Endometrium (tissue), 2 donors: ENCODE measurements at regions not wholly inside any gene's neighbourhood (a gene's known extent, or its start where the extent isn't known, plus 50 kb on each side); places are given as distances from the start of the nearest gene placed in this dataset.

Experiments used
- FAIRE-seq: peaks from 2 replicates; lab custom pipeline; 2012; peaks lifted over from hg19 to GRCh38; lab: Jason Lieb, UNC
- donor health status: control.
- donor health status: control.

- no peak for FAIRE-seq
Observed at GRCh38 chr6:168773788-168774187, 332.8 kb downstream of the SMOC2 start.

- no peak for FAIRE-seq
Observed at GRCh38 chr6:168765752-168766151, 324.8 kb downstream of the SMOC2 start.

GRCh38 chr6:168756009-168756634 lies 315.1 kb downstream of the SMOC2 start:
- peak; percentile 77 for FAIRE-seq

DNA sequence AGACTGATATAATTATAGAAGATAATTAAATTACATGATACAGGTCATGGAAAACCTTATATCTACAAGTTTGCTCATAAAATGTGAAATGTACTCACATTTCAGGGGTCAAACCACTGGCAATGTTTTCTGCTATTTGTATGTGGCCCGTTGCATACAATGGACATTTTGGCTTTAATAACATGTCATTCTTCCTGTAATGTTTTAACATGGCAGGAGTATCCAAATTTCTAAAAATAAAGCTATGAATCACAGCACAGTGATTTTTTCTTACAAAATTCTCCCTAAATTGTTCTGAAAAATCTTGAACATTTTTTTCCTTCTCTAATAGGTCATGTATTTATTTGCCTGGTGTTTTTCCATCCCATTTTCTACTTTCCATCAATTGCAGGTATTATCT lies 305.7 kb downstream of the SMOC2 start:
- no peak for FAIRE-seq

- no peak for FAIRE-seq
Observed at GRCh38 chr6:168746013-168746412, 305.0 kb downstream of the SMOC2 start.

DNA sequence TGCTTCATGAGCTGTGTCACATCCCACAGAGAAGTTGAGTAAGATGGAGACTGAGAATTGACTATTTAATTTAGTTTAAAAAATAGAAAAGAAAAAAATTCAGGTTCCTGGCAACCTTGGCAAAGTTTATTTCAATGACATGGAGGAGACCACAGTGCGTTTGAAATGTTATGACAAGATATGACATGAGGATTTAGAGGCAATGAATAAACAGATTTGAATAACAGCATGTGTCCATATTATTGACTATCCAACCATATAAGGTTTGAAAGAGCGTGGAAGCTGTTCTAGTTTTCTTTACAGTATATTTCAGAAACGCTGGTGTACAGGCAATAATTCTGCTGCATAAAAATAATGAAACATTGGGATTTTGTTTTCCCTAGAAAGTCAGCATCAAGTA lies 303.9 kb downstream of the SMOC2 start:
- no peak for FAIRE-seq

- FAIRE-seq = no peak
Observed at GRCh38 chr6:168741942-168742782, 301.2 kb downstream of the SMOC2 start.

DNA sequence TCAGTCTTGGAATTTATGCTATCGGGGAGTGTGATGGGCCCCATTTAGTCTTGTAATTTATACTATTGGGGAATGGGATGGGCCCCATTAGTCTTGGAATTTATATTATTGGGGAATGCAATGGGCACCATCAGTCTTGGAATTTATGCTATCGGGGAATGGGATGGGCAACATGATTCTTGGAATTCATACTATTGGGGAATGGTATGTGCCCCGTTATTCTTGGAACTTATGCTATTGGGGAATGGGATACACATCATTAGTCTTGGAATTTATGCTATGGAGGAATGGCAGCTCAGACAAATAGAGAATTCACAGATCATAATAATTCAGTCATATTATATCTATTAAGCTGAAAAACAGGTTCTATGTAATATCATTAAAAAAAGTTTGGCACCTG lies 300.3 kb downstream of the SMOC2 start:
- FAIRE-seq = no peak

GRCh38 chr6:168739381-168739780 lies 298.4 kb downstream of the SMOC2 start:
- no peak for FAIRE-seq

- no peak for FAIRE-seq
Observed at GRCh38 chr6:168737481-168737880, 296.5 kb downstream of the SMOC2 start.

- FAIRE-seq = no peak
Observed at GRCh38 chr6:168737014-168737413, 296.0 kb downstream of the SMOC2 start.

- FAIRE-seq = no peak
Observed at GRCh38 chr6:168736039-168736438, 295.1 kb downstream of the SMOC2 start.

GRCh38 chr6:168735268-168735949 lies 294.4 kb downstream of the SMOC2 start:
- FAIRE-seq = no peak

GRCh38 chr6:168734523-168734922 lies 293.5 kb downstream of the SMOC2 start:
- FAIRE-seq = no peak

- no peak for FAIRE-seq
Observed at GRCh38 chr6:168732676-168733075, 291.7 kb downstream of the SMOC2 start.

DNA sequence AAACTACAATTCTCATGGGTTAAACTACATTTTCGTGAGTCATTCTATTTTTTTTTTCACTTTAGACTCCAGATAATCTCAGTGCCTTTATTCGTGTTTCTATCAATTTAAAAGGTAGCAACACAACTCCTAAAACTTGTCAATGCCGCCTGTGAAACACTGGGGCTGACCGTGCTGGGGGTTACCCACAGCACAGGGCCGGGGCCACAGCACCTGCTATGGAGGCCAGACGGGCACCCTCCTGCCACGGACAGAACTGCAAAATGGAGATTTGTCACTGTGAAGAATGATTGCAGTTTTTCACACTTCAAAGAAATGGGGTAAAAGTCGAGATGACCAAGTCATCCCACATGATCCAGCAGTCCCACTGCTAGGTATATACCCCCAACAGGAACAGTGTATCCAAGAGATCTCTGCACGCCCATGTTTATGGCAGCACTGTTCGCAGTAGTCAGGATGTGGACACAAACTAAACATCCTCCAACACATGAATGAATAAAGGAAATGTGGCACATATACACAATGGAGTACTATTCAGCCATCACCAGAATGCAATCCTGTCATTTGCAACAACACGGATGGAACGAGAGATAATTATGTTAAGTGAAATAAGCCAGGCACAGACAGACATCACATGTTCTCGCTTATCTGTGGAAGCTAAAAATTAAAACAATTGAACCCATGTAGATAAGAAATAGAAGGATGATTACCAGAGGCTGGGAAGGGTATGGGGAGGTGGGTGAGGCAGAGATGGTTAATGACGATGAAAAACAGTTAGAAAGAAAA lies 290.1 kb downstream of the SMOC2 start:
- FAIRE-seq = no peak

DNA sequence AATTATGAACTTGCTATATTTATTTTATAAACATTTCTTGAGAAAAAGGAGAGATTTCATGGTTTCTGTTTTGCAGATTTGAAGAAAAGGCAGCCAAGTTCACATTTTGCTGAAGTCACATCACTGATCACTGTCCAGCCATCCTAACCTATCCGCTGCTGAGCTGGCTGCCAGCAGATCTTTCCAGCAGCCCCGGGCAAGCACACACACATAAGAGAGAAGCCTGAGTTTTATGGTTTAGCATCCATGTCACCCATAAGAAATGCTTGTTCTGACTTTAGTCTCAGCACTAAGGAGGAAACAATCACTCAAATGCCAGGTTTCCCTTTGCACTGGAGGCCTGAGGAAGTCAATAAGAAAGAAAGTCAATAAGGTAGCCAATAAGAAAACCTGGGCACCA lies 287.1 kb downstream of the SMOC2 start:
- FAIRE-seq = no peak

- no peak for FAIRE-seq
Observed at GRCh38 chr6:168726312-168726856, 285.4 kb downstream of the SMOC2 start.

DNA sequence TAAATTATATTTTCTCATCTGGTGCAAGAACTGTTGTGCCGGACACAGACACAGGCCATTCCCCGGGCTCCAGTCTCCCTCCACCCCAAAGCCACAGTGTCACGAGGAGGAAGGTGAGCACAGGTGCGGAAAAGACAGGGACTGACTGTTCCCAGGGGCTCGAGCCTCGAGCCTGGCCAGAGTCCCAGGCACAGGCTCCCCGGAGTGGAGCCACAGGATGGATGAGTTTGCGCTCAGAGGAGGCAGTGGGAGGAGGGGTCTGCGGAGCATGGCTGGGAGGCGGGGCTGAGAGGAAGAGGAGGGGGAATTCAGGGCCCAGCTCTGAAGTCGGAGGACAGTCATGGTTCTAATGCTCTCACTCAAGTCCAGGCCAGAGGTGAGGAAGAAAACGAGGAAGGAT lies 284.8 kb downstream of the SMOC2 start:
- FAIRE-seq = no peak

DNA sequence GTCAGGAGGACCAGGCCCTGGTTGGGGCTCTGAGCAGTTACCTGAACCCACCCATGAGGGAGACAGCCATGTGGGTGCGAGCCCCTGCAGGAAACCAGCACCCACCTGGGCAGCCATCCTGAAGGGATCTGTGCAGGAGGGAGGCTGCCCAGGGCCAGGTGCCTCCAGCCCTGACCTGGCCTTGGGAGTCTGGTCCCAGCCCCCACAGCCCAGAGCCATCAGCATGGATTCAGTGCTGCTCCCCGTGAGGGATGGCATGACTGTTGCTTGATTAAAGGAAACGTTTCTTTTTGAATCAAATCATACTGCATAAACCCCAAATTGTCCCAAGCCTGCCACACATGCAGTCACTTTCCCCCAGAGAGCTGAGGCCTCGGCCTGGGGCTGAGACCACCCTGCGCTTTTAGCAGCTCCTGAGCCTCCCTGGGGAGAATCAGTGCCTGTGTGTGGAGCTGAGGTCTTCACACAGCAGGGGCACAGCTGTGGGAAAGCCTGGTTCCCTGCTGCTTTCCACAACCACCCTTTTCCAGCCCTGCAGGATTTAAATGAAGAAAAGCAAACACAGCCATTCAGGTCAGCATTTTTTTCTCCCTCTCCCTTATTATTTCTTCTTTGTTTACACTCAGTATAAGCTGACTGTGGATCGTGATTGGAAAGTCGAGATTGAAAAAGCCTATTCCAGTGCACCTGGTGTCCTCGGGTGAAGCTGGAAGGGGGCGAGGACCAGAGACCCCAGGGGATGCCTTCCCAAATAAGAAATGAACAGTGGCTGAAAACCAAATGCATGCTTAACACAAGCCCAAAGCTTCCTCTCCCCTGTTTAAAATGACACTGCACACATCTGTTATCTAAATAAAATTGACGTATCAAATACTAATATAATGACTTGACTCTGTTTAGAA lies 283.9 kb downstream of the SMOC2 start:
- no peak for FAIRE-seq

DNA sequence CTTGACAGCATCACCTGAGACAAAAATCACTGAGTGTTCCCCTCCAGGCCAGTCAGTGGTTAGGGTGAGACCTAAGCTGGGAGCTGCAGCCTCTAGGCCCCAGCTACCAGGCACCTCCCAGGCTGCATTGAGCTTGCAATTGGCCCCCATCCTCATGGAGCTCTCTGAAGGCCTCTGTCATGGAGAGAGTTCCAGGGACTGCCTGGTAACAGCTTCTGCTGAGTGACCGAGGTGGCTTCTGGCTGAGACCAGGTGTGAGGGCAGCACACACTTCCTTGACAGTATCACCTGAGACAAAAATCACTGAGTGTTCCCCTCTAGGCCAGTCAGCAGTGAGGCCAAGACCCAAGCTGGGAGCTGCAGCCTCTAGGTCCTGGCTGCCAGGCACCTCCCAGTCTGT lies 283.0 kb downstream of the SMOC2 start:
- no peak for FAIRE-seq
